Stomach smooth muscle (tissue), 2 donors: ENCODE measurements at regions not wholly inside any gene's neighbourhood (a gene's known extent, or its start where the extent isn't known, plus 50 kb on each side); places are given as distances from the start of the nearest gene placed in this dataset.

ENCODE experiments used
- H3K27ac ChIP-seq: one replicate; pipeline ENCODE4 v1.7.0; 2013; ENCODE audit warnings: mild to moderate bottlenecking, low read length, inconsistent platforms
- H3K27me3 ChIP-seq, 2 donors: one replicate each; pipeline ENCODE4 v1.7.0; 2013; ENCODE audit warnings: low read length in 2 of 2; ENCODE audit not compliant: insufficient read depth in 2 of 2, control insufficient read depth in 1 of 2
- H3K36me3 ChIP-seq, 2 donors: one replicate each; pipeline ENCODE4 v1.7.0; 2013; ENCODE audit warnings: low read length in 2 of 2; ENCODE audit not compliant: control insufficient read depth in 2 of 2, insufficient read depth in 2 of 2
- H3K4me1 ChIP-seq: one replicate; pipeline ENCODE4 v1.7.0; 2013; ENCODE audit warnings: low read length; ENCODE audit not compliant: control insufficient read depth, insufficient read depth
- H3K4me3 ChIP-seq, 2 donors: one replicate each; pipeline ENCODE4 v1.7.0; 2013; ENCODE audit warnings: low read length in 2 of 2
- H3K9ac ChIP-seq, 2 donors: one replicate each; pipeline ENCODE4 v1.7.0; 2013; ENCODE audit warnings: low read length in 2 of 2, mild to moderate bottlenecking in 1 of 2
- H3K9me3 ChIP-seq, 2 donors: one replicate each; pipeline ENCODE4 v1.7.0; 2013; ENCODE audit warnings: low read length in 2 of 2; ENCODE audit not compliant: control insufficient read depth in 2 of 2
- donor health status: healthy.
- donor health status: Pancreatic carcinoma.

DNA sequence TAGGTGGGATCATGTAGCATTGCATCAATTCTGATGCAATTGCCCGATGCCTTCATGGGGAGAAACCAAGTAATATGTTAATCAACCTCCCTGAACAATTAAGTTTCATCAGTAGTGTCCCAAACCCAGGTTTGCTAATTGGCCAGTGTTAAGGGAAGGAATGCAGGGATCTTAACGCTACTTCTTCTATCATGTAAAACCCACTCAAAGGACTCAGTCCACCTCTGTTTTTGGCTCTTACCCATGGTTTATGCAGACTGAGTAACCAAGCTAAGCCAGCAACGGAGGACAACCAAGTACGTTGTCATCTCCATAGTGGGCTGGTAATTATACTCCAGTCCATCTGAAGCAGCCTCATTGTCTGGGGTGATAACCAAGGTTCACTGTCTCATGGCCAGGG lies 203.0 kb upstream of the FMN2 start:
- no peaks in the 10 kb centered on the region for H3K27me3 ChIP-seq
- no peak overlapping the region for H3K4me3 ChIP-seq

DNA sequence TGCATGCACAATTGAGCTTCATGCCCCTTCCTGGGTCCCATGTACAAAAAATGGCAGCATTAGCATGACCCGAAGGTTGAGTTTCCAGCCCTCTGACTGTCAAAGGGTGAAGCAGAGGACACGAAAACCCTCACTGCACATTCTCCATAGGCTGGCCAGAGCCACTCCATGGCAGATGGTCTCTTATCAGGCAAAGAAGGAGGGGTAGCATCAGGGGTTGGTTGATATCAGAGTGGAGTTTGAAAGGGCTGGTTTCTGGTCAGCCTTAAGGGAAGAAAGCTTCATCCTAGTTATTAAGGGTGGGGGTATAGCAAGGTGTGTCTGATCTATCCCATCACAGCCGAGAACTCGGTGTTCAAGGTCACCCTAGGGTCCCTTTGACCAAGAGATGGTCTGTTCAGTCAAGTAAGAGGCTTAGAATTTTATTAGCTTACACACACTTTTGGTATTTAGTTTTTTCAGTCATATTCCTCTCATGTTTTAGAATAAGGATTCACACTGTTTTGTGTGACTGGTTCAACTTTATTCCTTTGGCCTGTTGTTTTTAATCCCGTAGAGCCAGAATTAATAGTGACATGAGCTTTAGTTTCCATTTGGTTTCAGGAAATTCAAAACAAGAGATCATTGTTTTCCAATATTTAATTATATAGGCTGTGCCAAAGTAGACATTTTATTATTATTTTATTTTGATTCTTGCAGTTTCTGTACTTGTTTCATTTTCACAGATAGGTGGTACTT lies 199.9 kb upstream of the FMN2 start:
- Histone ChIP-seq H3K9me3 (no peaks in the 10 kb centered on the region), H3K9ac (no peak overlapping the region), H3K4me1 (peaks cover 2% of the 10 kb centered on the region), H3K27ac (no peak overlapping the region), H3K36me3 (no peaks in the 10 kb centered on the region), H3K4me3 (no peak overlapping the region), H3K27me3 (no peaks in the 10 kb centered on the region)

More for the DNA sequence above, 203.0 kb upstream of the FMN2 start:
- H3K9me3 ChIP-seq, result no peaks in the 10 kb centered on the region
- H3K9ac ChIP-seq, result no peak overlapping the region
- no peak overlapping the region for H3K27ac ChIP-seq
- H3K36me3 ChIP-seq, result no peaks in the 10 kb centered on the region
- no peaks in the 10 kb centered on the region for H3K4me1 ChIP-seq

DNA sequence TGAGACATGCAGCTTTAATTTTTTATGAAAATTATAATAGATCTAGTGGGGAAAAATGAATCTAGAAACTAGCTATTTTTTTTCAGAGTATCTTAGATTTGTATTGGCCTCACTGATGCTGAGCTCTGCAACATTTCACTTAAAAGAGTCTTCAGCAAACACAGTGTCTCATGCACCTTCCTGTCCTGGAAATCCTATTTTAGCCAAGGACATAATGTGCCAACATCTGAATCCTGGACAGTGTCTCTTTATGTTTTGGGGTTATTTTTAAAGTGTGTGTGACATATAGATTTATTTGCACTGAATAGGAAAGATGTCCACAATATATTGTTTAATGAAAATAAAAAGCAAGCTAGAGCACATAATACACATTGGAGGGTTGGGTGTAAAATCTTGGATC lies 199.1 kb upstream of the FMN2 start:
- H3K36me3 ChIP-seq, result no peaks in the 10 kb centered on the region
- H3K4me1 ChIP-seq, result peaks cover 6% of the 10 kb centered on the region
- no peak overlapping the region for H3K27ac ChIP-seq
- H3K9me3 ChIP-seq, result no peaks in the 10 kb centered on the region
- no peak overlapping the region for H3K4me3 ChIP-seq
- no peak overlapping the region for H3K9ac ChIP-seq
- H3K27me3 ChIP-seq, result no peaks in the 10 kb centered on the region

DNA sequence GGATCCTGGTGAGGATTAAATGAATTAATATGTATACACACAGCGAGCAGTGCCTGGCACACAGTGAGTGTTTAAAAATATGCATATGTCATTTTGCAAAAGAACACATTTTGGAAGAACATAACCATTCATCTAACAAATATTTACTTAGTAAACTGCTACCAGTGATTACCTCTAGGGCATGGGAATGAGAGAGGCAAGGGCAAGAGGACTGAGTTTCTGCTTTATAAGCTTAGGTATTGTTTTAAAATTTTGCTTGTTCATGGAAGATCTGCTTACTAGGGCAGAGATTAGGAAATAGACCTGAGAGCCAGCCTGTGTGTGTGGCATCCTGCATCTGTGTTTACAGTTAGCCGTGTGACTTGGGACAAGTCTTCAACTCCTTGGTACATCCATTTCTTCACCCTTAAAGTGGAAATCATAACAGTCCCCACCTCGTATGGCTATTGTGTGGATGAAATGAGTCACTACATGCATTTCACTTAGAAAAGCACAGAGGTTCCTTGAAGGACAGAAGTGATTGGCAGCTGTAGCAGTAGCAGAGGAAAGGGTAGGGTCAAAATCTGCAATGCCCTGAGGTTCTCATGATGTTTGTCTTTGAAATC lies 198.5 kb upstream of the FMN2 start:
- Histone ChIP-seq H3K9ac (no peak overlapping the region), H3K4me1 (peaks cover 9% of the 10 kb centered on the region), H3K9me3 (no peaks in the 10 kb centered on the region), H3K27me3 (no peaks in the 10 kb centered on the region), H3K27ac (no peak overlapping the region), H3K4me3 (no peak overlapping the region), H3K36me3 (no peaks in the 10 kb centered on the region)

DNA sequence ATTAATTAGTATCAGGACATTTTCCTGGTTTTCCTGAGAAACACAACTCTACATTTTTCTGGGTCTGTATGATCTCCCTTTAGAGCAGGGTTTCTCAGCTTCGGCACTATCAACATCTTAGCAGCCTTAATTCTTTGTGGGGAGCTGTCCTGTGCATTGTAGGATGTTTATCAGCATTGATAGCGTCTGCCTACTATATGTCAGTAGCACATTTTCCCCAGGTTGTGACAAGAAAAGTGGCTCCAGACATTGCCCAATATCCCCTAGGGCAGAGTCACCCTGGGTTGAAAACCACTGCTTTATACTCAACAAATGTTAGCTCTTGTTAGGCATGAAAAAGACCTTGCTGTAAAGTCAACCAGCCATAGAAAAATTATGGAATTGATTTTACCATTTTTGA lies 195.1 kb upstream of the FMN2 start:
- Histone ChIP-seq H3K4me3 (no peak overlapping the region), H3K9ac (no peak overlapping the region), H3K27me3 (no peaks in the 10 kb centered on the region), H3K27ac (peak overlapping the region; percentile 8), H3K36me3 (no peaks in the 10 kb centered on the region), H3K9me3 (no peaks in the 10 kb centered on the region), H3K4me1 (peaks cover 9% of the 10 kb centered on the region)

DNA sequence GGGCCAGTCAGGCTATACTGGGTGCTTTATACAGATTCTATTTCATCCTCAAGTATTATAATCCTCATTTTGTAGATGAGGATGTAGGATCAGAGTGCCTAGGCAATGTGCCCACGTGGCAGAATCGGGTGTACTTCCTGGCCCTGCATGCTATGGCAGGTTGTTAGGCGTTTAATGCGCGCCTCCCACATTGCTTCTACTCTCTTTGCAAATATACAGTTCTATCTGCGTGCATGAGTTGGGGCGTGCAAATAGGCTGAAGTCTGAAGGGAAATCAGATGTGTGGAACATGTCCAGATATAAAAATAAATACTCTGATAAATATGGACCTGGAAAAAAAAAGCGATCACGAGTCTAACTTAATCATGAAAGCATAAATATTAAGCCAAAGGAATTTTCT lies 194.7 kb upstream of the FMN2 start:
- no peaks in the 10 kb centered on the region for H3K27me3 ChIP-seq
- H3K36me3 ChIP-seq, result no peaks in the 10 kb centered on the region
- H3K4me1 ChIP-seq, result peaks cover 9% of the 10 kb centered on the region
- H3K9ac ChIP-seq, result no peak overlapping the region
- no peak overlapping the region for H3K27ac ChIP-seq
- H3K4me3 ChIP-seq, result no peak overlapping the region
- no peaks in the 10 kb centered on the region for H3K9me3 ChIP-seq

DNA sequence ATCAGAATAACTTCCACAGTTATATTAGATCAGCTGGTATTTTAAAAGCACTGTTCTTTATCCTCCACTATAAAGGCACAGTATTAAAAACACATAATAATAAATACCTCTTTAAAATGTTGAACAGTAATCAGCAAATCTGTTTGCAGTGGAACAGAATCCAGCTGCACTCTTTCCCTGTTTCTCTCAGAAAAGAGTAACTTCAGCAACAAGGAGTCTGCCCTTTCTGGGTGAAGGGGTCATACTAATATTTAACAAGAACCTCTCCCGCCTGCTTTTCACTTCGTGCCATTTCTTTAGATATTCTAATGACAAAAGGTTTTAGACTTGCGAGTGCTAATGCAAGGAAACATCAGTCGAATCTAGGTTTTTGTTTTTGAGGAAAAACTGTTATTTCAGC lies 194.2 kb upstream of the FMN2 start:
- H3K9me3 ChIP-seq, result no peaks in the 10 kb centered on the region
- H3K27ac ChIP-seq, result no peak overlapping the region
- peak overlapping the region; percentile 44 to 64 for H3K4me3 ChIP-seq
- no peak overlapping the region for H3K9ac ChIP-seq
- no peaks in the 10 kb centered on the region for H3K36me3 ChIP-seq
- no peaks in the 10 kb centered on the region for H3K27me3 ChIP-seq
- H3K4me1 ChIP-seq, result peaks cover 9% of the 10 kb centered on the region

DNA sequence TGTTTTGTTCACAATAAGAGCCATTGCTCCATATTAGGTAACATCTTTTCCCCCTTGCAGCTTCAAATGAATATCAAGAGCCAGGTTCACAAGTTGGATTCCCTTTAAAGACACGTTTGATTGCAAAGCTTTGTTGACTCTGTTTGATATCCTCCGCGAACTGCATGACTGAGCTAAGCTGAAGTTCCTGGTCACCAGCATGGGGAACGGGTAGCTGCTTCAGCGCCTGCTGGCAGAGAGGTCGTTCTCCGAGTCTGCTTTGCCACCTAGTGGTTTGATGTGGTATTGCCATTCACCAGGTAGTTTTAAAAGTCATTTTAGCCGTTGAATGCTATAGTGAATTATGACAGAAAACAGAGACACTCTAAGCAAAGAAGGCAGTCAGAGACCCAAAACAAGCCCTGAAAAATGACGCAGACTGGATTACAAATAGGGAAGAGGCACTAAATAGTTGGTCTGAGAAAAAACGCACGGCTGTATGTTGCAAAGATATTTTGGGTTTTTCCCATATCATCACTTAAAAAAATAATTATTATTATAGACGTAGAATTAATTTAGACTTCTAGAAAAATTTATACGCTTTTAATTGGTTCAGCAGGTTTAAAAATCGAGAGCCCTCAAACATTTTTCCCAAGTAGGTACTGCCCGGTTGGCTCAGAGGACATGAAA lies 193.5 kb upstream of the FMN2 start:
- Histone ChIP-seq H3K27ac (no peak overlapping the region), H3K27me3 (no peaks in the 10 kb centered on the region), H3K9ac (no peak overlapping the region), H3K36me3 (no peaks in the 10 kb centered on the region), H3K9me3 (no peaks in the 10 kb centered on the region), H3K4me3 (peak overlapping the region; percentile 44 to 64), H3K4me1 (peaks cover 9% of the 10 kb centered on the region)

DNA sequence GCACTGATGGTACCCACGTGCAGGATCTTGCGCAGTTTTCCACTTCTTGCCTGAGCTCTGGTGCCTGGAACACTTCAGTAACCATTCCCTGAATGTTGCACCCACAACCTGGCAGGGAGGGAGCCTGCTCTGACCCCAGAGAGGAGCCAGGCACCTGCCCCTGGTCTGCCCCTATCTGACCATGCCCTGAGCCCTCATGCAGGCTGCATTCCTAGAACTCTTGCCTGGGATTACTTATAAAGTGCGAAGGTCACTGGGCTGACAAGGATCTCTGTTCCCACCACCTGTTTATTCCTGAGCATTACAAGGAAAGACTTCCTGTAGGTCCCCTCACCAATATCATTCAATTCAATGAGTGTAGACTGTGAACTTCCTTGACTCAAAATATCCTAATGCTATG lies 191.9 kb upstream of the FMN2 start:
- Histone ChIP-seq H3K27ac (no peak overlapping the region), H3K36me3 (no peaks in the 10 kb centered on the region), H3K9ac (no peak overlapping the region), H3K4me3 (no peak overlapping the region), H3K4me1 (peaks cover 9% of the 10 kb centered on the region), H3K27me3 (no peaks in the 10 kb centered on the region), H3K9me3 (no peaks in the 10 kb centered on the region)

DNA sequence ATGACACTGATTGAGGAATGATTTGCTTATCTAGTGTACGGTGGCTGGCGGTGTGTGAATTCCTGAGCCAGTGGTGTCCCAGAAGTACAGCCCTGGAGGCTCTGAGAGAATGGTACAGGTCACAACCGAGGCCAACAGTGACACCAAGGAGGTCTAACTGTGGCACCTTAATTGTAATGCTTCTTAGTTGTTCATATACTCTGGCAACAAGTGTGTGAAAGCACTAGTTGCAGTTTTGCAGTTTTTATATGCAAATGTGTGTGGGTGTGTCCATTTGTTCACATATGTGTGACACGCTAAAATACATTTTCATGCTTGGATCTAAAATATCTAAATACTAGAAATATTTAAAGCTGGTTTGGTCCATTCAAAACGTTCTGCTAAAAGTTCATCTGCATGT lies 185.3 kb upstream of the FMN2 start:
- Histone ChIP-seq H3K27me3 (no peaks in the 10 kb centered on the region), H3K9ac (no peak overlapping the region), H3K4me1 (no peaks in the 10 kb centered on the region), H3K27ac (no peak overlapping the region), H3K36me3 (peaks cover 11 to 16% of the 10 kb centered on the region in 2 donors), H3K4me3 (no peak overlapping the region), H3K9me3 (no peaks in the 10 kb centered on the region)

DNA sequence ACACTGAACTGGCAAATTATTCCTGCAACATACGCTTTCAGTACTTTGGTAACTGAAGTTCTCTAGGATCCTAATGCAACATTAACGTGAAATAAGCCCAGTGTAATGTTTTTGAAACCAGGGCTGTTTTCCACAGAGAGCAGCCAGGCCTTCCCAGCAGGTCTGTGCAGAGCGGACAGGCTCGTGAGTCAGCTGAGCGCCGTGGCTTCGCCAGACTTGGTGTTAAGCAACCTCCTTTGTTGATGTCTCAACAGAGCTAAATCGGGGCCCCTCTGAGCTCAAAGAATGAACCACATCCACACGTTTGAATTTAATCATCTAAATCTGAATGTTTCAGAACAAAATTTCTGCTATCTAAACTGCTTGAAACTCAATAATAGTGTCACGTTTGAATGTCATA lies 181.8 kb upstream of the FMN2 start:
- H3K36me3 ChIP-seq, result peaks cover 11 to 16% of the 10 kb centered on the region in 2 donors

More for the DNA sequence above, 181.8 kb upstream of the FMN2 start:
- Histone ChIP-seq H3K4me1 (peaks cover 6% of the 10 kb centered on the region), H3K4me3 (no peak overlapping the region), H3K9me3 (no peaks in the 10 kb centered on the region), H3K9ac (no peak overlapping the region), H3K27me3 (no peaks in the 10 kb centered on the region), H3K27ac (no peak overlapping the region)
